ENCODE measurements at regions not wholly inside any gene's neighbourhood (a gene's known extent, or its start where the extent isn't known, plus 50 kb on each side); places are given as distances from the start of the nearest gene placed in this dataset.

DNA sequence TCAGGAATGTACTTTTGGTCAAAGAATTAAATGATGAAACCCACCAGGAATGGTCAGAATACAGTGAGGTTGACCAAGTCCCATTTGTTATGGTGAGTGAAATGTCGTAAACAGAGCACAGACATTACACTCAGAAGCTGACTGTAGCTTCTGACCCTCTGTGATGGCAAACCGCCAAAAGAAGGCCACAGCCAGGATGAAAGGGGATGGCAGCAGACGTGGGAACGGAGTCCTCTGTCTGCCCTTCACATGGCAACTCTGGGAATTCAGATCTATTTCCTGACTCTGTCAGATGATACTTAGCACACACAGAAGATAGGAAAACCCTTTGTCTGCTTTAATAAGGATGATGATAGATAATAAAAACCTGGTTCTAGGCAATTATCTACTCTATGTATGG, 757.1 kb downstream of the SORCS3 start:
- no peak for DNase-seq
- H3K9me3 ChIP-seq, result no peaks in the 10 kb centered on the region
- TF ChIP-seq EP300 (IDR thresholded peaks at IDR 0.05; ENCODE audit: low read depth) (no peak), POLR2A (IDR thresholded peaks at IDR 0.05) (no peak), POLR2AphosphoS5 (IDR thresholded peaks at IDR 0.05) (no peak)
- TF ChIP-seq, protein P1, sequence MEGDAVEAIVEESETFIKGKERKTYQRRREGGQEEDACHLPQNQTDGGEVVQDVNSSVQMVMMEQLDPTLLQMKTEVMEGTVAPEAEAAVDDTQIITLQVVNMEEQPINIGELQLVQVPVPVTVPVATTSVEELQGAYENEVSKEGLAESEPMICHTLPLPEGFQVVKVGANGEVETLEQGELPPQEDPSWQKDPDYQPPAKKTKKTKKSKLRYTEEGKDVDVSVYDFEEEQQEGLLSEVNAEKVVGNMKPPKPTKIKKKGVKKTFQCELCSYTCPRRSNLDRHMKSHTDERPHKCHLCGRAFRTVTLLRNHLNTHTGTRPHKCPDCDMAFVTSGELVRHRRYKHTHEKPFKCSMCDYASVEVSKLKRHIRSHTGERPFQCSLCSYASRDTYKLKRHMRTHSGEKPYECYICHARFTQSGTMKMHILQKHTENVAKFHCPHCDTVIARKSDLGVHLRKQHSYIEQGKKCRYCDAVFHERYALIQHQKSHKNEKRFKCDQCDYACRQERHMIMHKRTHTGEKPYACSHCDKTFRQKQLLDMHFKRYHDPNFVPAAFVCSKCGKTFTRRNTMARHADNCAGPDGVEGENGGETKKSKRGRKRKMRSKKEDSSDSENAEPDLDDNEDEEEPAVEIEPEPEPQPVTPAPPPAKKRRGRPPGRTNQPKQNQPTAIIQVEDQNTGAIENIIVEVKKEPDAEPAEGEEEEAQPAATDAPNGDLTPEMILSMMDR (IDR thresholded peaks at IDR 0.05), result no peak
- H3K4me3 ChIP-seq, result no peak overlapping the region
- no peak overlapping the region for H3K27ac ChIP-seq
- H3K27me3 ChIP-seq, result no peaks in the 10 kb centered on the region
- H3K36me3 ChIP-seq, result no peaks in the 10 kb centered on the region
- H3K4me1 ChIP-seq, result no peaks in the 10 kb centered on the region
- intact Hi-C loops (cut with DNase I; ENCODE audit: low total_unique reads) (no loop called here), in situ Hi-C loops (cut with MboI; ENCODE audit: low pct_ligation_motif_present in 1 of 4, low pct_unique_long_range_greater_than_20kb in 1 of 4, low sequenced_read_pairs in 3 of 4) (no loop called here)
- 60 to 86% methylated on average over 2 to 4 of the region's 4 CpGs for WGBS, 2 donors (ENCODE audit: low coverage in 1 of 2)

DNA sequence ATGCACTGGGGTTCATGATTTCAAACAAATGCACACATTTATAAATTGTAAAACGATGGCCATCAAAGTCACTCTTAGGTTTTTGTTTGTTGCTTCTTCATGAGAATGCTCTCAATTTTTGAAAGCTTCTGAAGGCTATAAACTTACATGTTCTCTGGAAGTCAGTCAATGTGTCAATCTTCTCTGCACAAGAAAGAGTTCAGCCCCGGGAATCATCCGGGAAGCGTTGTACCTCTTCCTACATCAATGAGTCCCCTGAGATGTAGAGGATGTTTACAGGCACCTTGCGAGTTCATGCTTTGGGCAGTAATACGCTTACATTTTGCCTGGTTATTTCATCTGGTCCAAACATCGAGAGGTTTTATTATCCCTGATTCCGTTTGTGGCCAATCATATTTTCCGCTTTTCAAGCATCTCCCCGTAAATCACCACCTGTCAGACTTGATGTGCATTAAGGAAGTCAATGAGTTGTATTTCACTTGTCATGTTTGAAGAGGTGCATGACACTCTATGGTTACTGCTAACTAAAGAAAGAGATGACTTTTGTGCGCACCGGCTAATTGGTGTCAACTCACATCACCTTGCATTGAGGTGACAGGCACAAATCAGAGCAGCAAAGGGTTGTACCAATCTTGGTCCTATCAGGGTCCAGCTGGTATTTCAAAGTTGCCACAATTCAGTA, 750.7 kb downstream of the SORCS3 start:
- intact Hi-C loops (cut with DNase I; ENCODE audit: low total_unique reads) (no loop called here), in situ Hi-C loops (cut with MboI; ENCODE audit: low pct_ligation_motif_present in 1 of 4, low pct_unique_long_range_greater_than_20kb in 1 of 4, low sequenced_read_pairs in 3 of 4) (no loop called here)
- Histone ChIP-seq H3K36me3 (no peaks in the 10 kb centered on the region), H3K4me1 (no peaks in the 10 kb centered on the region), H3K27me3 (no peaks in the 10 kb centered on the region), H3K9me3 (no peaks in the 10 kb centered on the region), H3K4me3 (no peak overlapping the region), H3K27ac (no peak overlapping the region)
- 87% methylated on average over 12 of the region's 12 CpGs for WGBS, 2 donors (ENCODE audit: low coverage in 1 of 2)
- TF ChIP-seq, protein P1 (IDR thresholded peaks at IDR 0.05), result no peak
- TF ChIP-seq EP300 (IDR thresholded peaks at IDR 0.05; ENCODE audit: low read depth), result no peak
- DNase-seq, result no peak

DNA sequence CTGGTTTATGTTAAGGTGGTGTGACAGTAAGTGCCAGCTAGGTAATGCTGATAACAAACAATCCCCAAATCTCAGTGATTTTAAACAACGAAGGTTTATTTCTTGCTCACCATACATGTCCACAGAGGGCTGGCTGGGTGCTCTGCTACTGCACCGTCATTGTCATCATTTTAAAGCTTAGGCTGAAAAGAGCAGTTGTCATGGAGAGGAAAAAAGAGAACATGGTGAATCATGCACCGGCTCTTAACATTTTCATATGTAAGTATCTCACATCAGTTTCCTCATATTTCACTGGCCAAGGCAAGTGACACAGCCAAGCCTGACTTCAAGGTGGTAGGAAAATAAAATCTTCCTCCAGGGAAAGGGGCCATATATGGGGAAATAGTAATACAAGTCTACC, 746.9 kb downstream of the SORCS3 start:
- in situ Hi-C loops (cut with MboI; ENCODE audit: low pct_ligation_motif_present in 1 of 4, low pct_unique_long_range_greater_than_20kb in 1 of 4, low sequenced_read_pairs in 3 of 4) (no loop called here), intact Hi-C loops (cut with DNase I; ENCODE audit: low total_unique reads) (no loop called here)
- no peak for DNase-seq
- no peaks in the 10 kb centered on the region for H3K9me3 ChIP-seq
- H3K27ac ChIP-seq, result no peak overlapping the region
- H3K36me3 ChIP-seq, result no peaks in the 10 kb centered on the region
- no peak for TF ChIP-seq POLR2A (IDR thresholded peaks at IDR 0.05)
- no peak for TF ChIP-seq EP300 (IDR thresholded peaks at IDR 0.05; ENCODE audit: low read depth)
- H3K27me3 ChIP-seq, result no peaks in the 10 kb centered on the region
- WGBS, 2 donors (ENCODE audit: low coverage in 1 of 2), result 90 to 91% methylated on average over 3 of the region's 3 CpGs
- H3K4me1 ChIP-seq, result no peaks in the 10 kb centered on the region
- no peak overlapping the region for H3K4me3 ChIP-seq

DNA sequence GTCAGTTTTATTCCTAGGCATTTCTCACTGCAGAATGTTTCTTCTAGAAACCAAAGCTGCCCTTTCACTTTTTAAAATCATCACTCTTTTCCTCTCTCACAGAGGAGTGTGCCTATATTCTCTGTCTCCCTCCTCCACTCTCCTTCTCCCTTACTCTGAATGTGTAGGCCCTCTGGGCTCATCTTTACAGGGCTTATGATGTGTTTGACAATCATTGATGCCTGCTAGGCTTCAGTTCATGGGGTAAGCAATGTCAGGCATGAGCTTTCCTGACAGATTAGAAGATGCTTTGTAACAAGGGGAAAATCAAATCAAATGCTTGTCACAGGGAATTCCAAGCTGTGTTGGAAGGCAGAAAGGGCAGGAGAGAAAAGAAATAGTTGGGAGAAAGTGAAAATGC, 742.9 kb downstream of the SORCS3 start:
- H3K27ac ChIP-seq, result no peak overlapping the region
- H3K36me3 ChIP-seq, result no peaks in the 10 kb centered on the region
- intact Hi-C loops (cut with DNase I; ENCODE audit: low total_unique reads) (no loop called here), in situ Hi-C loops (cut with MboI; ENCODE audit: low pct_ligation_motif_present in 1 of 4, low pct_unique_long_range_greater_than_20kb in 1 of 4, low sequenced_read_pairs in 3 of 4) (no loop called here)
- TF ChIP-seq EP300 (IDR thresholded peaks at IDR 0.05; ENCODE audit: low read depth), result no peak
- no peak for TF ChIP-seq POLR2AphosphoS5 (IDR thresholded peaks at IDR 0.05)
- H3K4me3 ChIP-seq, result no peak overlapping the region
- no peak for DNase-seq
- no peaks in the 10 kb centered on the region for H3K9me3 ChIP-seq
- H3K27me3 ChIP-seq, result no peaks in the 10 kb centered on the region
- no peaks in the 10 kb centered on the region for H3K4me1 ChIP-seq

DNA sequence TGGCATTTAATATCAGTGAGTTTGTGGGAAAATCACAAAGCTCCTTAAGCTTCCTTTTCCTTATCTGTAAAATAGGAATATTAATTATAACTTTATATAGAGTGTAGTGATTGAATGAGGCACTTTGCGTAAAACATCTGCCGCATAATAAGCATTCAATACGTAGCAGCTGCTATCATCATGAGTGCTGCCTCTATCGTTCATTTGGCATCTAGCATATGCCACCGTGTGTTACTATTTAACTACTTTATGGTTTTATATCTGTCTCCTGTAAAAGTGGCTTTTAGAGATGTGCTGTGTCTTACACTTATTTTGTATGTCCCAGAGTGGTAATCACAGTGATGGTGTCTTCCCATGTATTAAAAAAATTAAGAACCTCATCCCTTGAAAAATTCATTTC, 729.6 kb downstream of the SORCS3 start:
- no peak for DNase-seq
- H3K4me1 ChIP-seq, result no peaks in the 10 kb centered on the region
- 51 to 54% methylated on average over 5 of the region's 5 CpGs for WGBS, 2 donors (ENCODE audit: low coverage in 1 of 2)
- in situ Hi-C loops (cut with MboI; ENCODE audit: low pct_ligation_motif_present in 1 of 4, low pct_unique_long_range_greater_than_20kb in 1 of 4, low sequenced_read_pairs in 3 of 4) (no loop called here), intact Hi-C loops (cut with DNase I; ENCODE audit: low total_unique reads) (no loop called here)
- no peaks in the 10 kb centered on the region for H3K27me3 ChIP-seq
- H3K27ac ChIP-seq, result no peak overlapping the region
- H3K4me3 ChIP-seq, result no peak overlapping the region
- no peaks in the 10 kb centered on the region for H3K36me3 ChIP-seq
- no peaks in the 10 kb centered on the region for H3K9me3 ChIP-seq
- TF ChIP-seq EP300 (IDR thresholded peaks at IDR 0.05; ENCODE audit: low read depth), result no peak
- TF ChIP-seq POLR2AphosphoS5 (IDR thresholded peaks at IDR 0.05), result peak in 1 of 3 donors; percentile 21

DNA sequence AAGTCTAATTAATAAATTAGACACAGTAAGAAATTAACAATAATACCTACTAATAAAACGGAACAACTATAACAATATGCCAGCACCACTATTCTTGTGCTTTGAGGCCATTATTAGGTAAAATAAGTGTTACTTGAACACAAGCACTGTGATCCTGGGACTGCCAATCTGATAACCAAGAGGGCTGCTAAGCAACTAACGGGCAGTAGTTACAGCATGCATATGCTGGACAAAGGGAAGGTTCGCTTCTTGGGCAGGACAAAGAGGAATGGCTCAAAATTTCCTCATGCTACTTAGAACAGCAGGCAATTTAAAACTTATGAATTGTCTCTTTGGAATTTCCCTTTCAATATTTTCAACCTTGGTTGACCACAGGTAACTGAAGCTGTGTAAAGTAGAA, 718.6 kb downstream of the SORCS3 start:
- H3K27me3 ChIP-seq, result no peaks in the 10 kb centered on the region
- H3K4me1 ChIP-seq, result no peaks in the 10 kb centered on the region
- in situ Hi-C loops (cut with MboI; ENCODE audit: low pct_ligation_motif_present in 1 of 4, low pct_unique_long_range_greater_than_20kb in 1 of 4, low sequenced_read_pairs in 3 of 4), result no loop called here
- intact Hi-C loops (cut with DNase I; ENCODE audit: low total_unique reads), result no loop called here
- no peaks in the 10 kb centered on the region for H3K36me3 ChIP-seq
- WGBS, 2 donors (ENCODE audit: low coverage in 1 of 2), result 80 to 87% methylated on average over 2 to 3 of the region's 3 CpGs
- H3K4me3 ChIP-seq, result no peak overlapping the region
- no peak for DNase-seq
- no peak overlapping the region for H3K27ac ChIP-seq
- no peak for TF ChIP-seq POLR2AphosphoS5 (IDR thresholded peaks at IDR 0.05)
- TF ChIP-seq, protein P1 (IDR thresholded peaks at IDR 0.05), result no peak
- H3K9me3 ChIP-seq, result peaks cover 0 to 9% of the 10 kb centered on the region in 2 donors
